ENCODE measurements at regions not wholly inside any gene's neighbourhood (a gene's known extent, or its start where the extent isn't known, plus 50 kb on each side); places are given as distances from the start of the nearest gene placed in this dataset.
A peak's percentile ranks its signal among the peaks of the same experiment; 100 is the strongest.

DNA sequence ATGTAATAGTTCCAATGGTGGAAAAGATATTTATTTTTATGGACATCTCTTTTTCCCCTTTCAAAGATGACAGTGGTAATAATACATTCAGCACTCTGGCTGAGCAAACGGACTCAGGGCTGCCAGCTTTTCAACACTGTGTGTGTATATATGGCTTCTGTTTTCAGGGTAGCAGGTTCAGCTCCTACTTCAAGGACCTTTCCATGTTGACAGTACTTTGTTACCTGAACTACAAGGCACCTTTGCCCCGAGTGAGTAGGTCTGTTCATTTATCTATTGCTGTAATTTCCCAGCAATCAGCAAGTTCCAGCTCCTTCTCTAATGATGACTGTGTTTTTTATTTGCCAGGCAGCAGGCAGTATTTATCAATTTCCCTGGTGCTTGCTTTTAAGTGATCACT is 387.4 kb upstream of the KIF2A start:
- ChIA-PET CTCF (interaction anchor here (0.6 to 0.9 kb wide), 2 partner anchors 342 to 866 kb away, joined by 3 read pairs; no protein-coding TSS in a partner anchor), POLR2A (ENCODE audit: low non-redundant PET) (no interaction called here)
- H3K27ac ChIP-seq: no peak overlapping the region
- DNase-seq (ENCODE audit: low spot score): no peak
- TF ChIP-seq, protein P1, sequence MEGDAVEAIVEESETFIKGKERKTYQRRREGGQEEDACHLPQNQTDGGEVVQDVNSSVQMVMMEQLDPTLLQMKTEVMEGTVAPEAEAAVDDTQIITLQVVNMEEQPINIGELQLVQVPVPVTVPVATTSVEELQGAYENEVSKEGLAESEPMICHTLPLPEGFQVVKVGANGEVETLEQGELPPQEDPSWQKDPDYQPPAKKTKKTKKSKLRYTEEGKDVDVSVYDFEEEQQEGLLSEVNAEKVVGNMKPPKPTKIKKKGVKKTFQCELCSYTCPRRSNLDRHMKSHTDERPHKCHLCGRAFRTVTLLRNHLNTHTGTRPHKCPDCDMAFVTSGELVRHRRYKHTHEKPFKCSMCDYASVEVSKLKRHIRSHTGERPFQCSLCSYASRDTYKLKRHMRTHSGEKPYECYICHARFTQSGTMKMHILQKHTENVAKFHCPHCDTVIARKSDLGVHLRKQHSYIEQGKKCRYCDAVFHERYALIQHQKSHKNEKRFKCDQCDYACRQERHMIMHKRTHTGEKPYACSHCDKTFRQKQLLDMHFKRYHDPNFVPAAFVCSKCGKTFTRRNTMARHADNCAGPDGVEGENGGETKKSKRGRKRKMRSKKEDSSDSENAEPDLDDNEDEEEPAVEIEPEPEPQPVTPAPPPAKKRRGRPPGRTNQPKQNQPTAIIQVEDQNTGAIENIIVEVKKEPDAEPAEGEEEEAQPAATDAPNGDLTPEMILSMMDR (conservative IDR thresholded peaks at IDR 0.05; ENCODE audit: low read depth): no peak

DNA sequence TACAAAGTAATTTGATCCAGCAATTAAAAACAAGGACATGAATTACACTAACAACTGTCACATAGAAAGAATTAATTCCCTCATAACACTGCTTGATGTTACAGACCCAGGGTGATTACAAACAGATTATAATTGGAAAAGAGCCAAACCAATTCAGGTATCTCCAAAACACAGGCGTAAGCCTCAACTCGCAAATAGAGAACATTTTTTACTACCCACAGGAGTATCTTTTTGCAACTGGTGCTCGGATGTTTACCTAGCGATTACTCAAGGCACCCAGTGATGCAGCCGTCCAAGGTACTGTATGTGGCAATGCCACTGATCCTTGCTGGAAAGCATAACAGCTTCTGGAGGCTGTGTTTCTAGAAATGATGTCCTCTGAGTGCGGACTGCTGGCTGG is 386.1 kb upstream of the KIF2A start:
- POLR2A ChIA-PET (ENCODE audit: low non-redundant PET): no interaction called here
- no peak overlapping the region for H3K27ac ChIP-seq
- DNase-seq (ENCODE audit: low spot score): peak; percentile 75
- CTCF ChIA-PET: no interaction called here
- TF ChIP-seq, protein P1 (conservative IDR thresholded peaks at IDR 0.05; ENCODE audit: low read depth): no peak

DNA sequence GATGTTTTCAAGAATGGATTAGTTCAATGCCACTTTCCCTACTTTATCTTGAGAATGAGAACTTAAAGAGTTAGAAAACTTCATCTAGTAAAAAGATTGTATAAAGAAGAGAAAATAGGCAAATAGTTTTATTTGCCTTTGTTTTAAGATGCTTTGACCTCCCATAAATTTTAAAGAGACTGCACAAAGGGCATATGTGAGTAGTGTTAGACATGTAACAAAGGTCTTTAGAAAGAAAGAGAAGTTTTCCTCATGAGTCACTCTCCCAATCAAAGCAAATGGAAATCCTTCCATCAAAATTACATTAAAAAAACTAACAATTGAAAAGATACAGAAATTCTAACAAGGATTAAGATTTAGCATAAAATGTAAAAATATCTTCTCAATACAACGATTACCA is 381.8 kb upstream of the KIF2A start:
- ChIA-PET CTCF (no interaction called here), POLR2A (ENCODE audit: low non-redundant PET) (no interaction called here)
- no peak for DNase-seq (ENCODE audit: low spot score)
- TF ChIP-seq, protein P1 (conservative IDR thresholded peaks at IDR 0.05; ENCODE audit: low read depth): no peak
- H3K27ac ChIP-seq: no peak overlapping the region

DNA sequence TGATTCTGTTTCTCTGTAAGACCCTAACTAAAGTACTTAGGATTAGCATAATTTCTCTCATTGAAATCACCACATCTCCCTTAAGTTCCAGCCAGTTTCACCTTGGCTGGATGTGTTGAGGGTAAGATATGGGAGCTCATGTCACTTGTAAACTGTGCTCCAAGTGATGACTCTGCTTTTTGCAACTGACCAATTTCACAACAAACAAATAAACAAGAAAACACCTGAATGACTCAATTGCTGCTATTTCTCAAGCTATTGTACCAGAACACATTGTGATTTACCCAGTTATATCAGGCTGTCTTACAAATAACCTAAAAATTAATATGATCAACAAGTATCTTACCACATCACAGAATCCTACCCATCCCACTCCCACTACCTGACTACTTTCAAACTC is 379.1 kb upstream of the KIF2A start:
- ChIA-PET POLR2A (ENCODE audit: low non-redundant PET) (interaction anchor here (0.7 kb wide), 1 partner anchor 156 kb away, joined by 4 read pairs; no protein-coding TSS in a partner anchor), CTCF (interaction anchor here (0.7 kb wide), 1 partner anchor 605 kb away, joined by 5 read pairs; no protein-coding TSS in a partner anchor)
- H3K27ac ChIP-seq: no peak overlapping the region
- TF ChIP-seq, protein P1 (conservative IDR thresholded peaks at IDR 0.05; ENCODE audit: low read depth): no peak
- DNase-seq (ENCODE audit: low spot score): no peak

DNA sequence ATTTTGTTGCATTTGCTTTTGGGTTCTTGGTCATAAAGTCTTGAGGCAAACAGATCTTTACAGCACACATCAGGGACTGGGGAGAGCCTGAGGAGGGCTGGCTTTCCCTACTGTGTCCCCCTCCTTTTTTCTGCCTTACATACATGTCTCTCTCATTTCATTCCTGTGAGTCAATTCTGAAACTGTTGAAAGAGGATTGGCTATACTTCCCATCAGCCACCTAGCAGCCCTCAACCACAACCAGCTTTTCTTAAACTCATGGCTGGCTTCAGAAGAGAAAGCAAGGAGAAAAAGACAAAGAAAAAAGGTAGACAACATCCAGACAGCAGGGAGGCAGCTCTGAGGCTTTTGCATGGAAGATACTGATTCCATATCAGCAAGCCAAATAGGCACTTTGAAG is 374.8 kb upstream of the KIF2A start:
- ChIA-PET POLR2A (ENCODE audit: low non-redundant PET) (no interaction called here), CTCF (interaction anchor here (0.6 to 0.7 kb wide), 2 partner anchors 163 to 1160 kb away, joined by 3 to 4 read pairs; no protein-coding TSS in a partner anchor)
- H3K27ac ChIP-seq: no peak overlapping the region
- DNase-seq (ENCODE audit: low spot score): no peak
- TF ChIP-seq, protein P1 (conservative IDR thresholded peaks at IDR 0.05; ENCODE audit: low read depth): no peak

DNA sequence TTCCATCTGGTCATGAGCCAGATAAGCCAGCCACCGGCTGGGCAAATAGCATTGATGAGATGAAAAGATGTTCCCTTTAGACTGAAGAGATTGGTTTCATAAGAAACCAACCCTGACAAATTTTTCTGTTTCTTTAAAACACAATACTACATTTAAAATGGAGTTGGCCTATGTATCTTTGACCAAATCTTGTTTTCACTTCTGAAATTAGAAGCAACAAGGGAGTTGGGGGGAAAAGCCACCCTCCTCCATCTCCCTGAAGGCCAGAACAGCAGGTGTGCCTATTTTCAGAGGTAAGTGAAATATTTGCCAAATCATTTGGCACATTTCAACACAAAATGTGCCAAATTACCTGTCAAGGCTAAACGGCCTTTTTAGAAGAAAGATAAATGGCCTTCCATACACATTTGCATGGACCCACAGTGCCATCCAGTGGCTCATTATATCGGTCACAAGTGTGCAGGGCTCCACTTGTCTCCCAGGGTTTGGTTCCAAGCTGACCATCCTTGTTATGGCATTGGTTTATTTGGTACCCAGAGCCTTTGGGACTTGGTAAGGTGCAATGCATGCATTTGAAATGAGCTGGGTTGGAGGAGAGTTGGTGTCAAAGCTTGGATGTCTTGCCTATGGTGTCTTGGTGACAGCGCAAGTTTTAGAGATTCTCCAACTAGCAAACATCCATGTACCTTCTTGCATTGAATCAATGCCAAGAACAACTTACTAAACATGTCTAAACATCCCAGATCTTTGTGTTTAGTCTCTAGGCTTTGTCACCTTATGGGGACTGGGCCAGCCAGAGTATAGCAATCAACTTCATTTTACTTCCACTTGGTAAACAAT is 372.0 kb upstream of the KIF2A start:
- TF ChIP-seq, protein P1 (conservative IDR thresholded peaks at IDR 0.05; ENCODE audit: low read depth): peak; percentile 89
- no peak overlapping the region for H3K27ac ChIP-seq
- CTCF ChIA-PET: interaction anchor here (0.5 to 2.7 kb wide), 17 partner anchors 16 to 1255 kb away, joined by 3 to 17 read pairs (median 3); no protein-coding TSS in a partner anchor
- DNase-seq (ENCODE audit: low spot score): peak; percentile 78
- POLR2A ChIA-PET (ENCODE audit: low non-redundant PET): no interaction called here
